ENCODE measurements at regions not wholly inside any gene's neighbourhood (a gene's known extent, or its start where the extent isn't known, plus 50 kb on each side); places are given as distances from the start of the nearest gene placed in this dataset.

DNA sequence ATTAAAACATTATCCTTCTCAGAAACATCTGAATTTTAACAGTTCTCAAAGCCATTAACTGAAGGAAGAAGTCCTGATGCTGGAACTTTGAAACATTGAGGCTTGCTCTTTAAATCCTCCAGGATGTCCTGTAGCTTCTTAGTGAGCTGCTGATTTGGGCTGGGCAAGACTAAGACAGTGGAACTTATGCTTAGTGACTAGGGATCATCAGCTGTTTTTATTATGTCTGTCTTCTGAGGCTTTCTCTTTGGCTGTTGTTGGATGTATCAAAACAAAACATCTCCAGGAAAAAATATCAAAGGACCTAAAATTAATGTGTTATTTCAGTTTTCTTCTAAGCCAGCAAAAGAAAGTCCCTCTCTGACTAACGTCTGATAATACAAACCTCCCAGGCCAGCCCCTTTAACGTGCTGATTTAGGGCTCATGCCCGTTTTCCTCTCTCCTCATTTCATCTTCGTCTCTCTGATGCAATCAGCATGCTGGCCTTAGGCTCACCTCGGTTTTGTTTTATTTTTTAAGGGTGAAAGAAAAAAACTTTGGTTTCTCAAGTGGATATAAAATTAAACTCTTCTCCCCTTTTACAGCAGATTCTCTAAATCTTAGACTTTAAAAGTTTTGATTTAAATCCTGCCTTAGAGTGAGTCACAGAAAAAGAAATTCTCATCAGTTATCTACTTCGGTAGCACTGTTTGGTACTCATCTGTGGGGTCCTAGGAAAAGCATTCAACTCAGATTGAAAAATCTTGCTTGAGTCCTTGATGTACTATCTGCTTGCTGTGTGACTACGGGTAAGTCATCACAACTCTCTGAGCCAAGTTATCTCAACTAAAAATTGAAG, 106.2 kb upstream of the CCDC91 start:
- TF ChIP-seq, protein P1, sequence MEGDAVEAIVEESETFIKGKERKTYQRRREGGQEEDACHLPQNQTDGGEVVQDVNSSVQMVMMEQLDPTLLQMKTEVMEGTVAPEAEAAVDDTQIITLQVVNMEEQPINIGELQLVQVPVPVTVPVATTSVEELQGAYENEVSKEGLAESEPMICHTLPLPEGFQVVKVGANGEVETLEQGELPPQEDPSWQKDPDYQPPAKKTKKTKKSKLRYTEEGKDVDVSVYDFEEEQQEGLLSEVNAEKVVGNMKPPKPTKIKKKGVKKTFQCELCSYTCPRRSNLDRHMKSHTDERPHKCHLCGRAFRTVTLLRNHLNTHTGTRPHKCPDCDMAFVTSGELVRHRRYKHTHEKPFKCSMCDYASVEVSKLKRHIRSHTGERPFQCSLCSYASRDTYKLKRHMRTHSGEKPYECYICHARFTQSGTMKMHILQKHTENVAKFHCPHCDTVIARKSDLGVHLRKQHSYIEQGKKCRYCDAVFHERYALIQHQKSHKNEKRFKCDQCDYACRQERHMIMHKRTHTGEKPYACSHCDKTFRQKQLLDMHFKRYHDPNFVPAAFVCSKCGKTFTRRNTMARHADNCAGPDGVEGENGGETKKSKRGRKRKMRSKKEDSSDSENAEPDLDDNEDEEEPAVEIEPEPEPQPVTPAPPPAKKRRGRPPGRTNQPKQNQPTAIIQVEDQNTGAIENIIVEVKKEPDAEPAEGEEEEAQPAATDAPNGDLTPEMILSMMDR (IDR thresholded peaks at IDR 0.05): no peak
- TF ChIP-seq EZH2phosphoT487 (IDR thresholded peaks at IDR 0.05): no peak
